Stimulated activated naive CD8-positive, alpha-beta T cell treated with anti-CD3 and anti-CD28 coated beads, Interleukin-15, Interleukin-2, amounts not matched to agents 100 U/mL and 50 U/mL, for 24 hours (primary cell): ENCODE measurements at regions not wholly inside any gene's neighbourhood (a gene's known extent, or its start where the extent isn't known, plus 50 kb on each side); places are given as distances from the start of the nearest gene placed in this dataset.

Experiments used
- ATAC-seq: fragments of 150-1000 bp; cut with Tn5 transposase; one replicate; pipeline ENCODE4 v1.10.0; 2021
- DNase-seq: peaks from one replicate; pipeline ENCODE4 v3.0.0; 2021

- DNase-seq (no peak), ATAC-seq (no peak)
Observed at GRCh38 chr9:13646500-13647021, 367.1 kb upstream of the MPDZ start.

DNA sequence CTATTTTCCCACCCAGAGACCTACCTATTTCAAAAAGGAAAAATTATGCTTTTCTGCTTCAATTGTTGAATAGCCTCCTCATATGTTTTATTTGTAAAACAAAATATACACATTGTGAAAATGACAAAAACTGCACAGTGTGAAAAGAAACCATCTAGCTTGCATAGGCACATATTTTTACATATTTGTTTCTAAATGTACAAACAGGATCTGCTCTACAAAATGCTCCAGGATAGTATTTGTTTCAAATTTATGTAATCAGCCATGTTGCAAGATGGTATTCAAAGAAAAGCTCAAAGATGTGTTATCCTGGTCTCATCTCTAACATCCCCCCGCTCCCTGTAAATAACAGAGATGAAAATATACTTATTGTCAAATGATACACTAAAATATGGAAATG is 366.1 kb upstream of the MPDZ start:
- no peak for DNase-seq
- ATAC-seq = no peak

DNA sequence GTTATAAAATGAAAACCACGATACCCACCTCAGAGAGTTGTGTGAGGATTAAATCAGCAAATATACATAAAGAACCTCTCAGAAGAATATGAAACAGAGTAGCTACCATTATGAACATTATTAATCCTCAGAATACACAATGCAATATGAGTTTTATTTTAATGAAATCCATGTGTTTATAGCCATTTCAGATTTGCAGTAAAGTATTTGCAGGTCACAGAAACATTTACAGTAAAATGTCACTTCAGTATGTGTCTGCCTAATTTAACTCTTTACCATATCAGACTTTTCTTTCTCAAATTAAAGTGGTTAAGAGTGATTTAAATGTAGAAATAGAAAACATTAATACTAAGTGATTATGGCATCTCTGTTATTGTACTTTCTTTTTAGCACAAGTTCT is 365.2 kb upstream of the MPDZ start:
- DNase-seq (no peak), ATAC-seq (no peak)

DNA sequence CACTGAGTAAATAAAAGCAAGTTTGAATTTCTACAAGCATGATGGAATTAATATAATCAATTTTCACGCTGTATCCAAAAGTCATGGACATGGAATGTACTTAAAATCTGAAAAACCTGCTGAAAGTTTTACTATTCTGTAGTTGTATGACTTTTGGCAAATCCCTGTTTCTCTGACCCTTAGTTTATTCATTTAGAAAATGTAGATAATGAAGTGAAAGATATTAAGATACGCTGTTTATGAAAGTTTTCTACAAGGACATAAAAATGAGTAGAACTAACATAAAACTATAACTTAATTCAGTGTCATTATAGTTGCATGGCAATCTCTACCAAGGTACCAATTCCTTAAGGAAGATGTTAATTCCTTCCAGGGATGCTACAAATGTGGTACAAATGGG is 363.2 kb upstream of the MPDZ start:
- DNase-seq (no peak), ATAC-seq (no peak)

DNA sequence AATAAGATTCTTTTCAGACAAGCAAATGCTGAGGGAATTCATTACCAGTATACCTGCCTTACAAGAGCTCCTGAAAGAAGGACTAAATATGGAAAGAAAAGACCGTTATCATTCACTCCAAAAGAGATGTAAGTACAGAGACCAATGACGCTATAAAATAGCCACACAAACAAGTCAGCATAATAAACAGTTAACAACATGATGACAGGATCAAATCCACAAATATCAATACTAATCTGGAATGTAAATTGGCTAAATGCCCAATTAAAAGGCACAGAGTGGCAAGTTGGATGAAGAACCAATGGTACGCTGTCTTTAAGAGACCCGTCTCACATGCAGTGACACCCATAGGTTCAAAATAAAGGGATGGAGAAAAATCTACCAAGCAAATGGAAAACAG is 349.6 kb upstream of the MPDZ start:
- no peak for ATAC-seq
- no peak for DNase-seq

- DNase-seq = no peak
Observed at GRCh38 chr9:13628526-13628925, 349.0 kb upstream of the MPDZ start.

DNA sequence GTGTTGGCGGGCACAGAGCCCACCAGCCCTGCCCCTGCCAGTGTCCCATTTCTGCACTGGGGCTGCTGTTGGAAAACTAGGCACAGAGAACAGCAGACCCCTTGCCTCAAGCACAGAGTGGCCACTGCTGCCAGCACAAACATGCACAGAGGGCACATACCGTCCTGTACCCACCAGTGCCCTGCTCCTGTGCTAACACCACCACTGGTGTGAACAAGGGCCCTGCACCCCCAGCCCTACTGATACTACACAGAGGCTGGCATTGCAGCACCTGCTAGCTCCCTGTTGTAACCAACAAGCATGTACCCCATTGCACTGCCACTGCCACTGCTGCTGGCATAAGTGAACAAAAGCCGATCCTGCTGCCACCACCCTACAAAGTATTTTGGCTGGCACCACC is 348.0 kb upstream of the MPDZ start:
- DNase-seq = no peak
- no peak for ATAC-seq

More at GRCh38 chr9:13628526-13628925, 349.0 kb upstream of the MPDZ start:
- no peak for ATAC-seq

DNA sequence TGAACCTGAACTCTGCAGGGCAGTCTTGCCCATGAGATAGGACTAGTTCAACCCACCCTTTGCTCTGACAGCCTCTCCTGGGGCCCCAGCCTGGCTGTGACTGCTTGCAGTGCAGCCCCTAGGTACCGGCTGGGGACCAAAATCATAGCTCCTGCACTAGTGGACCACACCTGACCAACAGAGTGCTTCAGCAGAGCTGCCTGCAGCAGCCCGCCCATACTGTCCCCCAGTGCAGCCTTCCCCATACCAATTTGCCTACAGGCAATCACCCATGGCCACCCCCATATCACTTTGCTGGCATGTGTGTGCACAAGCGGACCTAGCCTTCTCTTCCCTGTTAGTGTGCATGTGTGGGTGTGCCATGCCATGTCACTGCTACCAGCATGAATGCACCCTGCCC is 347.6 kb upstream of the MPDZ start:
- ATAC-seq (no peak), DNase-seq (no peak)

DNA sequence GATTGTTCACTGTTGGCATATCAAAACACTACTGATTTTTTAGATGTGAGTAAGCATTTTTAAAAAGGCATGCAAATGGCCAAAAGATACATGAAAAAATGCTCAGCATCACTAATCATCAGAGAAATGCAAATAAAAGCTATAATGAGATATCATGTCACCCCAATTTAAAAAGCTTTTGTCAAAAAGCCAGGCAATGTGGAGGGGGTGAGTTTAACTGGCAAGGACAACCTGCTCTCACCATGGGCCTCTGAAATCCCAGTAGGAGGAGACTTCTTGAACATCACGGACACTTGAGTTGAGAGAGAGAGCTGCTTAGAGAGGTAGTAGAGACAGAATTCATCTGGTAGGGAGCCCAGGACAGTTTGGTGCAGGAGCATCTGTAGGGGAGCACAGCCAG is 347.1 kb upstream of the MPDZ start:
- ATAC-seq (no peak), DNase-seq (no peak)

DNA sequence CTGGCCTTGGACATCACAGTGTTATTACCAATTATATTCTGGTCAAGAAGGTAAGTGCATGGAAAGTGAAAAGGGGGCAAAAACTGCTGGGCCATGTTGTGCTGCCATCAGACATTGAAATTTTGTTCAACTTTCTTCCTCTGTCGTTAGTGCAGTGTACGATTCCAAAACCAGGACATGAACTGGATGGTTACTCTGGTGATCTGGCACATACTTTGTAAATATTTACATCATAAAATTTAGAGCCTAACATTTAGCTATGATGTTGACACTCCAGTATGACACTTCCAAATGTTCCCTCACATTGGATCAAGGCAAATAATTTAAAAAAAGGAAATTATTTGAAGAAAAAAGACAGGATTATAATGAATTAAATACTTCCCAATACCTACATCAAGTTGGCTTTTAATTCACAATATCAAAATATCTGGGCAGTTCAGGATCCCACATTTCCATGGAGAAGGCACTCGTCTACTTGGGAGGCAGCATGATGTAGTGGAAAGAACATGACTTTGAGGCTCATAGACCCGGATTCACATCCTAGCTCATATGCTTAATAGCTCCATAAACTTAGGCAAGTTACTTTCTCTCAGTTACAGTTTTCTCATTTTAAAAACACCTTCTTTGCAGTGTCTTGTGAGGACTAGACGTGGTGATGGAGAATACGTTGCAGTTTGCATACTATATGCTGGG is 342.5 kb upstream of the MPDZ start:
- no peak for ATAC-seq

DNA sequence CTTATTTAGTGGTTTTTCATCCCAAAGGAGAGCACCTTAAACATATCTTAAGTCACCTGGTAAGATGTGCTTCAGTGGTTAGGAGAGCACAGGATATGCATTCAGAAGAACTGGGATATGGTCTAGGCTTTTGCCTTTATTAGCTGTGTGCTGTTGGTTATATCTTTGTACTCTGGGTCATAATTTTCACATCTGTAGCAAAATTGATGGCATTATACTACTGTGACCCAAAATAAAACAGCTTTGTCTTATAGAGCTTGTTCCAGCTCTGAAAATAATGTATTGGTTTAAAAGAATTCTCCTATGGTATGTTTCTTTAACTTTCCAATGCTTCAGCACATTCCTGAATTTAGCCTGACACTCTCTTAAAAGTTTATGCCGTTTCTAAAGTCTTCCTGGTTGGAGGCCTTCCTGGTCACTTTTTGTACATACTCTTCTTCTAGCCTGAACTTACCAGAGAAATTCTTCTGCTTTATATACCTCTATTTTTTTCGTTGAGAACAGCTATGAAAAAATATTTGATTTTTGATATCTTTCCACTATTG is 337.1 kb upstream of the MPDZ start:
- ATAC-seq (no peak), DNase-seq (no peak)

More for the DNA sequence above, 342.5 kb upstream of the MPDZ start:
- no peak for DNase-seq

- ATAC-seq (no peak), DNase-seq (no peak)
Observed at GRCh38 chr9:13615660-13616490, 336.4 kb upstream of the MPDZ start.

GRCh38 chr9:13614060-13614459 is 334.6 kb upstream of the MPDZ start:
- ATAC-seq (no peak), DNase-seq (no peak)

GRCh38 chr9:13613296-13613695 is 333.8 kb upstream of the MPDZ start:
- ATAC-seq (no peak), DNase-seq (no peak)

DNA sequence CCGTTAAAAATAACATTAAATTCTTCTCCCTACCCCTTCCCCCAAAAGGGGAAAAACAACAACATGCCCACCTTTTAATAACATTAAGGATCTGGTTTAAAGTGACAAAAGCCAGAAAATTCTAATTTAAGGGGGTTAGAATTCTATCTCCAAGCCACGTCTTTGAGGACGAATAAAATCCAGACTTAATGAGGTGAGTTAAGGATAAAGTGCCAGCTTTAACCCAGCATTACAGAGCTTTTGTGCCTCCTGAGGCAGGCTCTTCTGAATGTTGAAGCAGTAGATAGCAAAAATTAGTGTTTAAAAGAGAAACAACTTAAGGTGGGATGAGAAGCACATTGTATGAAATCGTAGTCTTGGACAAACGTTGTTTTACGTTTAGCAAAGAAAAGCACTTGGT is 329.0 kb upstream of the MPDZ start:
- ATAC-seq = no peak
- DNase-seq = no peak

GRCh38 chr9:13607481-13608441 is 328.3 kb upstream of the MPDZ start:
- DNase-seq (no peak), ATAC-seq (no peak)

DNA sequence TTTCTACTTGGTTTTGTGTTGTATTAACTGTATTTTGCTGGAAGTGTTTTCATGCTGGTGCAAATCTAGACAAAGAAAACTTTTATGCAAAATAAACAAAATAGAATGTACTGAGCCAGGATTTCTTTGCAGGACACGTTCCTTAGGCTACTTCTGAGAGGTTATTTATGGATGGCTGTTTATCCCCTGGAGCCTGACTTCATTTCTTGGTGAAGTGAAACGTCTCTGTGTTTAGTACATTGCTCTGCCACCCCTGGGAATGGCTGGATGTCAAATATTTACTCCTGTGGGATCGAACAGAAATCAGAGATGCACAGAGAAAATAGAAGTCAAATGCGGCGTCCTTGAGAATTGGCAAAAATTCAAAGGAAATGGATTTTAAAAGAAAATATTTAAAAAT is 327.1 kb upstream of the MPDZ start:
- ATAC-seq = no peak
- DNase-seq = no peak

DNA sequence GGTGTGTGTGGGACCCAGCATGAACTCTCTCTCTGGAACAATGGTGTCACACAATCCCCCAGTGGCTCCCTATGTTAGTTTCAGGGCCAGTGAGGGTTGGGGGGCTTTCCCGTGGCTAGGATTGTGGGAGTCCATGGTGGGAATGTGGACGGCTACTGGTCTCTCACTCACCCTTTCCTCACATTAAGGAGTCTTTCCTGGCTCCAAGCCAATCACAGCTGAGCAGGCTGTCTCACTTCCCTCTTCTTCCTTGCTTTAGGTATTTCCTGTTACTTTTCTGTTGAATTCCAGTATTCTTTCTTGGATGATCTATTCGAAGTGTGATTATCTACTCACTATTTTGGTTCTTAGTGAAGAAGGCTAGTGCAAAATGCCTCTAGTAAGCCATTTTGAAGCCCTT is 324.4 kb upstream of the MPDZ start:
- ATAC-seq = no peak
- DNase-seq = no peak

GRCh38 chr9:13598738-13599137 is 319.2 kb upstream of the MPDZ start:
- DNase-seq (no peak), ATAC-seq (no peak)

GRCh38 chr9:13597427-13597826 is 317.9 kb upstream of the MPDZ start:
- ATAC-seq = no peak
- DNase-seq = no peak

GRCh38 chr9:13597004-13597403 is 317.5 kb upstream of the MPDZ start:
- ATAC-seq (no peak), DNase-seq (no peak)

GRCh38 chr9:13596383-13596970 is 317.0 kb upstream of the MPDZ start:
- ATAC-seq = no peak
- no peak for DNase-seq
